Stomach (tissue), 8 donors: ENCODE measurements at regions not wholly inside any gene's neighbourhood (a gene's known extent, or its start where the extent isn't known, plus 50 kb on each side); places are given as distances from the start of the nearest gene placed in this dataset.

Experiments
- DNase-seq, 2 donors: peaks; one replicate each; pipeline versions ENCODE4 v3.0.0 to v3.0.0-alpha.2; 2013 to 2019
- H3K27ac ChIP-seq, 5 donors: fragments of 200-600 bp in 4 of 5; sonication (generic) in 4 of 5; one replicate each; pipeline ENCODE4 v1.5.1; 2013 to 2019; ENCODE audit warnings: mild to moderate bottlenecking in 1 of 5, moderate library complexity in 1 of 5
- H3K27me3 ChIP-seq, 3 donors: fragments of 200-600 bp; sonication (generic); one replicate each; pipeline ENCODE4 v1.5.1; 2017 to 2019; ENCODE audit warnings: mixed run types in 1 of 3
- H3K36me3 ChIP-seq, 4 donors: fragments of 200-600 bp; sonication (generic); 1 replicate in 3 of 4; 2 replicates in 1 of 4; pipeline ENCODE4 v1.5.1; 2016 to 2019
- H3K4me1 ChIP-seq, 4 donors: fragments of 200-600 bp; sonication (generic); one replicate each; pipeline ENCODE4 v1.5.1; 2016 to 2019
- H3K4me3 ChIP-seq, 4 donors: fragments of 200-600 bp; sonication (generic) in 3 of 4; one replicate each; pipeline ENCODE4 v1.5.1; 2016 to 2019; ENCODE audit warnings: mild to moderate bottlenecking in 1 of 4
- H3K9me3 ChIP-seq, 4 donors: fragments of 200-600 bp; sonication (generic); one replicate each; pipeline ENCODE4 v1.5.1; 2016 to 2019
- CTCF ChIP-seq, 7 experiments: fragments of 450-650 bp in 4 of 7; fragments of 200-600 bp in 3 of 7; sonication (generic) in 3 of 7; IDR thresholded peaks; one replicate each; pipeline ENCODE4 v1.5.1; 2016 to 2019; ENCODE audit warnings: antibody characterized with exemption in 7 of 7, control low read depth in 2 of 7, mild to moderate bottlenecking in 1 of 7
- EP300 ChIP-seq: sonication (generic); formaldehyde crosslinking; IDR thresholded peaks from one replicate; pipeline ENCODE4 v1.6.1; 2017; ENCODE audit warnings: antibody characterized with exemption
- POLR2A ChIP-seq, 4 donors: fragments of 450-650 bp; IDR thresholded peaks; one replicate each; pipeline ENCODE4 v1.6.1; 2016; ENCODE audit warnings: antibody characterized with exemption in 4 of 4, control low read depth in 2 of 4, mild to moderate bottlenecking in 1 of 4, moderate library complexity in 1 of 4
- POLR2AphosphoS5 ChIP-seq, 3 donors: sonication (generic); formaldehyde crosslinking; IDR thresholded peaks; one replicate each; pipeline ENCODE4 v1.6.1; 2016; ENCODE audit warnings: antibody characterized with exemption in 3 of 3
- WGBS, 5 donors: extraction: QIAGEN DNeasy Blood & Tissue Kit in 3 of 5; methylation state at CpG; one replicate each; pipeline versions ENCODE4 v1.1.5 to v1.1.7; 2013 to 2018; 5-methylcytosine and 5-hydroxymethylcytosine counted together
- intact Hi-C: fragments of 100-400 bp; cut with DNase I; formaldehyde crosslinking; loops from one replicate; pipeline ENCODE4 v1.15.1; 2023; ENCODE audit warnings: low total_unique reads
- donor health status: healthy with polysubstance abuse.
- donor health status: Bipolar disorder and iron deficiency.
- donor health status: healthy.

- DNase-seq, result no peak
- H3K27me3 ChIP-seq, result peaks cover 0 to 4% (median 0%) of the 10 kb centered on the region in 3 donors
- WGBS, 5 donors, result 72 to 83% (median 78%) methylated on average over 5 of the region's 5 CpGs
- no peaks in the 10 kb centered on the region for H3K36me3 ChIP-seq
- no peaks in the 10 kb centered on the region for H3K9me3 ChIP-seq
- H3K4me3 ChIP-seq, result no peak overlapping the region
- intact Hi-C loops, result no loop called here
- no peaks in the 10 kb centered on the region for H3K4me1 ChIP-seq
- TF ChIP-seq EP300, result no peak
- no peak overlapping the region for H3K27ac ChIP-seq
Measured at GRCh38 chr2:65691816-65692215, 259.4 kb upstream of the SPRED2 start.

- no peak overlapping the region for H3K4me3 ChIP-seq
- peaks cover 0 to 9% (median 0%) of the 10 kb centered on the region in 3 donors for H3K27me3 ChIP-seq
- 70 to 82% (median 71%) methylated on average over 4 of the region's 4 CpGs for WGBS, 5 donors
- TF ChIP-seq CTCF (IDR thresholded peaks at IDR 0.05), result no peak
- TF ChIP-seq POLR2AphosphoS5 (IDR thresholded peaks at IDR 0.05), result no peak
- TF ChIP-seq EP300, result no peak
- TF ChIP-seq POLR2A (IDR thresholded peaks at IDR 0.05), result no peak
- H3K4me1 ChIP-seq, result no peaks in the 10 kb centered on the region
- H3K36me3 ChIP-seq, result no peaks in the 10 kb centered on the region
- intact Hi-C loops, result no loop called here
- no peak overlapping the region for H3K27ac ChIP-seq
- no peak for DNase-seq
- no peaks in the 10 kb centered on the region for H3K9me3 ChIP-seq
Measured at GRCh38 chr2:65688141-65688886, 255.9 kb upstream of the SPRED2 start.

- Histone ChIP-seq H3K4me1 (no peaks in the 10 kb centered on the region), H3K9me3 (no peaks in the 10 kb centered on the region), H3K27me3 (peaks cover 0 to 9% (median 0%) of the 10 kb centered on the region in 3 donors), H3K27ac (no peak overlapping the region), H3K36me3 (no peaks in the 10 kb centered on the region), H3K4me3 (no peak overlapping the region)
- DNase-seq, result no peak
- TF ChIP-seq POLR2AphosphoS5 (IDR thresholded peaks at IDR 0.05), result no peak
- no peak for TF ChIP-seq EP300
- no peak for TF ChIP-seq CTCF (IDR thresholded peaks at IDR 0.05)
- TF ChIP-seq POLR2A (IDR thresholded peaks at IDR 0.05), result no peak
- intact Hi-C loops, result no loop called here
- 89 to 95% (median 91%) methylated on average over 9 of the region's 9 CpGs for WGBS, 5 donors
Measured at GRCh38 chr2:65687614-65688013, 255.2 kb upstream of the SPRED2 start.

- Histone ChIP-seq H3K4me1 (no peaks in the 10 kb centered on the region), H3K9me3 (no peaks in the 10 kb centered on the region), H3K27ac (no peak overlapping the region), H3K27me3 (peaks cover 0 to 6% (median 0%) of the 10 kb centered on the region in 3 donors), H3K4me3 (no peak overlapping the region), H3K36me3 (no peaks in the 10 kb centered on the region)
- TF ChIP-seq EP300 (no peak), POLR2A (IDR thresholded peaks at IDR 0.05) (no peak), CTCF (IDR thresholded peaks at IDR 0.05) (peak in 1 of 7 experiments; percentile 29)
- intact Hi-C loops, result no loop called here
- DNase-seq, result peak in 1 of 2 donors; percentile 11
- WGBS, 5 donors, result 35 to 59% (median 51%) methylated on average over 5 of the region's 5 CpGs
Measured at GRCh38 chr2:65686928-65687521, 254.6 kb upstream of the SPRED2 start.

GRCh38 chr2:65681503-65681902, 249.1 kb upstream of the SPRED2 start:
- intact Hi-C loops, result no loop called here
- TF ChIP-seq POLR2AphosphoS5 (IDR thresholded peaks at IDR 0.05), result no peak
- no peak for TF ChIP-seq EP300
- TF ChIP-seq CTCF (IDR thresholded peaks at IDR 0.05), result no peak
- TF ChIP-seq POLR2A (IDR thresholded peaks at IDR 0.05), result no peak

More at GRCh38 chr2:65681503-65681902, 249.1 kb upstream of the SPRED2 start:
- no peaks in the 10 kb centered on the region for H3K36me3 ChIP-seq
- H3K27me3 ChIP-seq, result peaks cover 0 to 5% (median 0%) of the 10 kb centered on the region in 3 donors
- no peaks in the 10 kb centered on the region for H3K4me1 ChIP-seq
- no peak overlapping the region for H3K27ac ChIP-seq
- H3K9me3 ChIP-seq, result no peaks in the 10 kb centered on the region
- DNase-seq, result no peak
- WGBS, 5 donors, result 47 to 64% (median 53%) methylated on average over 1 of the region's 1 CpG
- no peak overlapping the region for H3K4me3 ChIP-seq
